ENCODE measurements at regions not wholly inside any gene's neighbourhood (a gene's known extent, or its start where the extent isn't known, plus 50 kb on each side); places are given as distances from the start of the nearest gene placed in this dataset.

DNA sequence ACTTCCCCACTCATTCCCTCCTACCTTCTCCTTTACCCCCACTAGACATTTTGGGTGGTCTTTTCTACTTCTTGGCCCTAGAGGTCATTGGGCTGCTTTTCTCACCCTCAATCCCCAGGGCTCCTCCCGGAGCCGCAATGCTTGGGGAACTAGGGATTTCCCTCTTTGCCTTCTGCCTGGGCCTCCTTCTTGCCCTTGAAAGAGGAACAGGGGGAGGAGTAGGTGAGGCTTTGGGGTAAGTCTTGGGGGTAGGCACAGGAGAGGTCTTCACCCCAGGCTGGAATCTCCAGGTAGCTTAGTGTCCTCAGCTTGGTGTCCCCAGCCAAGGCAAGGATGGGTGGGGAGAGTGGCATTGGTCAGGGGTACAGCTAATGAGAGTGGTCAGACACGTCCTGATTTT is 56.2 kb upstream of the EPS8L3 start:
- peaks cover 3% of the 10 kb centered on the region for H3K4me1 ChIP-seq (ENCODE audit: control insufficient read depth, low read depth, low read length)
- H3K9ac ChIP-seq (ENCODE audit: low read length): no peak overlapping the region
- no peak overlapping the region for H2BK15ac ChIP-seq (replicated peaks; ENCODE audit: low read depth)
- no peak overlapping the region for H2BK5ac ChIP-seq (ENCODE audit: low read length)
- H3K4me2 ChIP-seq (ENCODE audit: low read length): no peak overlapping the region
- DNase-seq: no peak
- no peak overlapping the region for H3K56ac ChIP-seq (ENCODE audit: low read length)
- no peak overlapping the region for H2BK120ac ChIP-seq (ENCODE audit: low read depth, low read length)
- no peaks in the 10 kb centered on the region for H3K36me3 ChIP-seq (ENCODE audit: control insufficient read depth, insufficient read depth, low read length)
- H3K27me3 ChIP-seq (ENCODE audit: insufficient read depth, low read length, poor library complexity): no peaks in the 10 kb centered on the region
- no peaks in the 10 kb centered on the region for H3K79me1 ChIP-seq (ENCODE audit: low read length)
- no CpG with 5 or more reads among the region's 3 CpGs for WGBS (ENCODE audit: extremely low coverage, insufficient coverage, low lambda C conversion rate)
- no peak overlapping the region for H4K5ac ChIP-seq (ENCODE audit: low read length)
- no peak overlapping the region for H4K8ac ChIP-seq (ENCODE audit: low read depth, low read length)
- no peak overlapping the region for H3K4me3 ChIP-seq (ENCODE audit: low read length)
- H3K4ac ChIP-seq (ENCODE audit: low read depth, low read length): no peak overlapping the region
- H3K79me2 ChIP-seq (ENCODE audit: control insufficient read depth, insufficient read depth, low read length): no peaks in the 10 kb centered on the region
- H3K18ac ChIP-seq (ENCODE audit: low read length): no peak overlapping the region
- H3K27ac ChIP-seq (ENCODE audit: low read depth, low read length): no peak overlapping the region
- H3K23ac ChIP-seq (ENCODE audit: low read length): no peak overlapping the region
- no peak overlapping the region for H2AK5ac ChIP-seq (ENCODE audit: low read length)

DNA sequence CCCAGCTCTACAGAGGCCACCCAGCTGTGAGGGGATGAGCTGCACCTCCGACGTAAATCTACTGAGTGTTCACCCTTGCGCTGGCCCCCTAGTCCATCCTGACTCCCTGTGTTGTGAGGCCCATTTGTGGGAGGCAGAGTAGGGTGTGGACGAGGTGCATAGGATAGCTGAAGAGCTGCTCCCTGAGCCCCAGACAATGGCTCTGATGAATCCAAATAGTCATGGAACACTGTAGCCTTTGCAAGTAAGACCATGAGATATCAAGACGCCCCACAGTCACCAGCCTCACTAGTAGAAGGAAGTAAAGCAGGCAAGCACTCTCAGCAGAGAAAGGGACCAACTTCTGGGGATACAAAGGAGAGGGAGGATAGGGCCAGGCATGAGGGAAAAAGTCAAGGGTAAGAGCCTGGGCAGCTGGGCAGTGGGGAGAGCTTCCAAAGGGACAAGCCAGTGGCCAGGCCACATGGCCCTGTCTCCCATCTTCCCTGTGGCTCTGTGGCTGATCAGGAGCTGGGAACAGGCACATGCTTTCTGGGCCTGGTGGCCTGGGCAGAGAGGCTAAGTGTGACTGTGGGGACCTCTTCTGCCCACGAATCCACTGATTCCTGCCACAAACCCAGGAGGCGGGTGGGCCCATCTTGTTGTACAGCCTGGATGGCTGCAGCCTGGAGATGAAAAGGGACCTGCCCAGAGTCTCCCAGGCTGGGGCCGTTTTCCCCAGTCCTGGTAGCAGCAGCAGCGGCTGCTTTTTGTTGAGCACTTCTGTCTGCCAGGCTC is 55.5 kb upstream of the EPS8L3 start:
- Histone ChIP-seq H3K4me2 (ENCODE audit: low read length) (no peak overlapping the region), H4K5ac (ENCODE audit: low read length) (no peak overlapping the region), H3K4me1 (ENCODE audit: control insufficient read depth, low read depth, low read length) (peaks cover 2% of the 10 kb centered on the region), H4K8ac (ENCODE audit: low read depth, low read length) (no peak overlapping the region), H2AK5ac (ENCODE audit: low read length) (no peak overlapping the region), H2BK15ac (replicated peaks; ENCODE audit: low read depth) (no peak overlapping the region), H3K18ac (ENCODE audit: low read length) (no peak overlapping the region), H3K27me3 (ENCODE audit: insufficient read depth, low read length, poor library complexity) (no peaks in the 10 kb centered on the region), H3K4ac (ENCODE audit: low read depth, low read length) (no peak overlapping the region), H3K4me3 (ENCODE audit: low read length) (no peak overlapping the region), H3K36me3 (ENCODE audit: control insufficient read depth, insufficient read depth, low read length) (no peaks in the 10 kb centered on the region), H3K79me2 (ENCODE audit: control insufficient read depth, insufficient read depth, low read length) (no peaks in the 10 kb centered on the region), H2BK120ac (ENCODE audit: low read depth, low read length) (no peak overlapping the region), H2BK5ac (ENCODE audit: low read length) (no peak overlapping the region), H3K27ac (ENCODE audit: low read depth, low read length) (no peak overlapping the region), H3K79me1 (ENCODE audit: low read length) (no peaks in the 10 kb centered on the region), H3K56ac (ENCODE audit: low read length) (no peak overlapping the region), H3K23ac (ENCODE audit: low read length) (no peak overlapping the region), H3K9ac (ENCODE audit: low read length) (no peak overlapping the region)
- WGBS (ENCODE audit: extremely low coverage, insufficient coverage, low lambda C conversion rate): no CpG with 5 or more reads among the region's 9 CpGs
- DNase-seq: no peak

DNA sequence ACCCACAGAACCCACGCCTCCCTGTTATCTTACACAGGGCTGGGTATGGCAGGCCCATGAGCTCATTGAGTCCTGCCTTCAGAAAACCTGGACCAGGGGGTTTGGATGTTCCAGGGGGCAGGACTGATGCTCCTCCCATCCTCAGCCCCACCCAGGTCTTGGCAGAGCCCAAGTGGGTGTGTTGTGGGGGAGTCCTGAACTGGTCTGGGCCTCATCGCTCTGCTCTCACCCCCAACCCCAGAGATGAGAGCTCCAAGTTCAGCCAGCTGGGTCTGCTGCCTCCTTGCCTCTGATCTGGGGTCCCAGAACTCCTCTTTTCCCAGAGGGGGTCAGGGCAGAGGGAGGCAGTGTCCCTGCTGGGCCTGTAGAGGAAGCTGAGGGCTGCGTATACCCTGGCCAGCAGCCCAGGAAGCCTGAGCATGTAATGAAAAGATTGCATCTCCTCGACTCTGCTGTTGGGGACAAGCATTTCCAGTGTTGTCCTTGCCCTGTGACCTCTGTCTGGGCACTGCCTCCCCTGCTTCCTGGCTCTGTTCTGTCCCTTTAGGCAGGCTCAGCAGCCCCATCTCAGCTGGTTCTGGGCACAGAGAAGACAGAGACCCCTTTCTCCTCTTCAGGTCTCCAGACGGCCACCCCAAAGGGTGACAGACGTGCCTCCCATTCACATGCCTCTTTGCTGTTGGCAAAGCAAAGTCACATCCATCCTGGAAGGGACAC is 54.7 kb upstream of the EPS8L3 start:
- Histone ChIP-seq H2AK5ac (ENCODE audit: low read length) (no peak overlapping the region), H2BK15ac (replicated peaks; ENCODE audit: low read depth) (no peak overlapping the region)

DNA sequence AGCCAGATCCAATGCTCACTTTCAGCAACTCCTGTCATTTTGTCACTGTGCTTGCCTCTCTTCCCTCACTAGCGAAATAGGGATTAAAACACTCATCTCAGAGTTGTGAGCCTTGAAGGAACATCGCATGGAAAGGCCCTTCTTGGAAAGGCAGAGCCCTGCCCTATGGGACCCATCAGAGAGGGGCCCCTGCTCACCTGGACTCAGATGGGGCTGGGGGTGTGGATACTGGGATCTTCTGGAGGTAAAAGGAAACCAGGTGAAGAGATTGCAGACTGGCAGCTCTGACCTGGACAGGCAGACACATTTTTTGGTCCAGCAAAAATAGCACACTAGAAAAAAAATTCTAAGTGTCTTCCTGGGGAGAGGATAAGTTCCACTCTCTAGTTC is 54.2 kb upstream of the EPS8L3 start:
- Histone ChIP-seq H3K18ac (ENCODE audit: low read length) (no peak overlapping the region), H4K5ac (ENCODE audit: low read length) (no peak overlapping the region), H2BK120ac (ENCODE audit: low read depth, low read length) (no peak overlapping the region), H4K8ac (ENCODE audit: low read depth, low read length) (no peak overlapping the region), H2AK5ac (ENCODE audit: low read length) (no peak overlapping the region), H3K4me3 (ENCODE audit: low read length) (no peak overlapping the region), H3K4me2 (ENCODE audit: low read length) (no peak overlapping the region), H3K79me2 (ENCODE audit: control insufficient read depth, insufficient read depth, low read length) (no peaks in the 10 kb centered on the region), H3K36me3 (ENCODE audit: control insufficient read depth, insufficient read depth, low read length) (no peaks in the 10 kb centered on the region), H3K9ac (ENCODE audit: low read length) (no peak overlapping the region), H2BK15ac (replicated peaks; ENCODE audit: low read depth) (no peak overlapping the region), H3K4ac (ENCODE audit: low read depth, low read length) (no peak overlapping the region), H3K4me1 (ENCODE audit: control insufficient read depth, low read depth, low read length) (no peaks in the 10 kb centered on the region), H3K27me3 (ENCODE audit: insufficient read depth, low read length, poor library complexity) (no peaks in the 10 kb centered on the region), H3K56ac (ENCODE audit: low read length) (no peak overlapping the region), H2BK5ac (ENCODE audit: low read length) (no peak overlapping the region), H3K79me1 (ENCODE audit: low read length) (no peaks in the 10 kb centered on the region), H3K27ac (ENCODE audit: low read depth, low read length) (no peak overlapping the region), H3K23ac (ENCODE audit: low read length) (no peak overlapping the region)
- no CpG with 5 or more reads among the region's 2 CpGs for WGBS (ENCODE audit: extremely low coverage, insufficient coverage, low lambda C conversion rate)
- DNase-seq: no peak

More for the DNA sequence above, 54.7 kb upstream of the EPS8L3 start:
- H3K4ac ChIP-seq (ENCODE audit: low read depth, low read length): no peak overlapping the region
- H3K56ac ChIP-seq (ENCODE audit: low read length): no peak overlapping the region
- no peaks in the 10 kb centered on the region for H3K4me1 ChIP-seq (ENCODE audit: control insufficient read depth, low read depth, low read length)
- DNase-seq: no peak
- no peaks in the 10 kb centered on the region for H3K36me3 ChIP-seq (ENCODE audit: control insufficient read depth, insufficient read depth, low read length)
- H3K27me3 ChIP-seq (ENCODE audit: insufficient read depth, low read length, poor library complexity): no peaks in the 10 kb centered on the region
- no peak overlapping the region for H3K18ac ChIP-seq (ENCODE audit: low read length)
- H3K27ac ChIP-seq (ENCODE audit: low read depth, low read length): no peak overlapping the region
- H3K4me3 ChIP-seq (ENCODE audit: low read length): no peak overlapping the region
- no peaks in the 10 kb centered on the region for H3K79me1 ChIP-seq (ENCODE audit: low read length)
- H3K23ac ChIP-seq (ENCODE audit: low read length): no peak overlapping the region
- no peak overlapping the region for H2BK120ac ChIP-seq (ENCODE audit: low read depth, low read length)
- no CpG with 5 or more reads among the region's 6 CpGs for WGBS (ENCODE audit: extremely low coverage, insufficient coverage, low lambda C conversion rate)
- no peaks in the 10 kb centered on the region for H3K79me2 ChIP-seq (ENCODE audit: control insufficient read depth, insufficient read depth, low read length)
- H4K8ac ChIP-seq (ENCODE audit: low read depth, low read length): no peak overlapping the region
- no peak overlapping the region for H2BK5ac ChIP-seq (ENCODE audit: low read length)
- no peak overlapping the region for H4K5ac ChIP-seq (ENCODE audit: low read length)
- no peak overlapping the region for H3K4me2 ChIP-seq (ENCODE audit: low read length)
- H3K9ac ChIP-seq (ENCODE audit: low read length): no peak overlapping the region

DNA sequence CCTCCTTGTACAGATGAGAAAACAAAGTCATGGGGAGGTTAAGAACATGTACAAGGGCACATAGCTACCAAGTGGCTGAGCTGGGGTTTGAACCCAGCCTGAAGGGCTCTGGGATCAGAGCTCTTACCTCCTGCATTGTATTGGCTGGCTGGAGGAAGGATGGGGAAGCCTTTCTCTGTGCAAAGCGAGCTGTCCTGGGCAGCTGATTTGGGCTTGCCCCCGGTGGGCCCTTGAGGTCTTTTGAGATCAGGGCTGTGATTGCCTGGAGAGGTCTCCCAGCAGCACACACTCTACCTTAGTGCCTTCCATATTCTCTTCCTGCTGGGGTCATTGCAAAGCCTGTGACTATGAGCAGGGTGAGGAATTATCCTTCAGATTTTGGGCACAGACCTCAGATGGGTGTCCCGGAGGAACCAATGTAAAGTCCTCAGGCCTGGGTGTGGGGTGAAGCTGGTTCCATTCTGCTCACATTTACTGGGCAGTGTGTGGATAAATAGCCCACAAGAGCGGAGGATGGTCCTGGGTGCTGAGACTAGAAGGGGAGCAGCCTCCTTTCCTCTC is 53.3 kb upstream of the EPS8L3 start:
- Histone ChIP-seq H3K27me3 (ENCODE audit: insufficient read depth, low read length, poor library complexity) (no peaks in the 10 kb centered on the region), H3K4me3 (ENCODE audit: low read length) (no peak overlapping the region), H4K5ac (ENCODE audit: low read length) (no peak overlapping the region), H3K36me3 (ENCODE audit: control insufficient read depth, insufficient read depth, low read length) (no peaks in the 10 kb centered on the region), H2BK120ac (ENCODE audit: low read depth, low read length) (no peak overlapping the region), H3K4me1 (ENCODE audit: control insufficient read depth, low read depth, low read length) (no peaks in the 10 kb centered on the region), H3K4ac (ENCODE audit: low read depth, low read length) (no peak overlapping the region), H3K23ac (ENCODE audit: low read length) (no peak overlapping the region), H3K27ac (ENCODE audit: low read depth, low read length) (no peak overlapping the region), H3K79me1 (ENCODE audit: low read length) (no peaks in the 10 kb centered on the region), H3K9ac (ENCODE audit: low read length) (no peak overlapping the region), H3K56ac (ENCODE audit: low read length) (no peak overlapping the region), H3K18ac (ENCODE audit: low read length) (no peak overlapping the region), H3K79me2 (ENCODE audit: control insufficient read depth, insufficient read depth, low read length) (no peaks in the 10 kb centered on the region), H3K4me2 (ENCODE audit: low read length) (no peak overlapping the region), H4K8ac (ENCODE audit: low read depth, low read length) (no peak overlapping the region), H2AK5ac (ENCODE audit: low read length) (no peak overlapping the region), H2BK5ac (ENCODE audit: low read length) (no peak overlapping the region), H2BK15ac (replicated peaks; ENCODE audit: low read depth) (no peak overlapping the region)
- WGBS (ENCODE audit: extremely low coverage, insufficient coverage, low lambda C conversion rate): no CpG with 5 or more reads among the region's 4 CpGs
- DNase-seq: no peak
